GM12878 (cell line): ENCODE measurements at regions not wholly inside any gene's neighbourhood (a gene's known extent, or its start where the extent isn't known, plus 50 kb on each side); places are given as distances from the start of the nearest gene placed in this dataset.

Source experiments
- ATAC-seq: fragments of 200-7000 bp; cut with Tn5 transposase; 3 replicates; pipeline ENCODE4 v1.9.1; 2020; ENCODE audit warnings: mild to moderate bottlenecking, moderate library complexity
- BruUV-seq: library from RNA; stranded (reverse); fragments of 400-500 nt; replicated peaks from 2 replicates; lab custom pipeline; 2021; lab: Mats Ljungman, UMichigan
- CTCF ChIA-PET: fragments of 300-600 bp; sonication (Branson Sonifier 250); formaldehyde crosslinking; extraction: SDS; loops from one replicate; lab custom pipeline; 2021; ENCODE audit warnings: inconsistent platforms; lab: Yijun Ruan, JAX
- POLR2A ChIA-PET: fragments of 350-600 bp; formaldehyde crosslinking; extraction: SDS; loops from one replicate; lab custom pipeline; 2021; ENCODE audit warnings: inconsistent platforms; lab: Charles Lee
- RAD21 ChIA-PET: fragments of 300-600 bp; sonication (Branson Sonifier 250); formaldehyde crosslinking; loops from one replicate; lab custom pipeline; 2023; ENCODE audit warnings: antibody characterized with exemption; ENCODE audit not compliant: unreplicated experiment; lab: Charles Lee
- SMC1A ChIA-PET: fragments of 300-600 bp; sonication (Branson Sonifier 250); formaldehyde crosslinking; loops from one replicate; lab custom pipeline; 2023; ENCODE audit not compliant: unreplicated experiment, uncharacterized antibody; lab: Charles Lee
- DNase-seq: peaks from one replicate; pipeline ENCODE4 v3.0.0-alpha.2; 2011; ENCODE audit warnings: low read depth, low spot score
- FAIRE-seq: peaks from 3 replicates; lab custom pipeline; 2011; peaks lifted over from hg19 to GRCh38; lab: Jason Lieb, UNC
- H2AFZ ChIP-seq: 2 replicates; pipeline ENCODE4 v1.6.0; 2011; ENCODE audit warnings: low read depth, low read length, control low read depth; ENCODE audit not compliant: control insufficient read depth
- H3K27ac ChIP-seq: 2 replicates; pipeline ENCODE4 v1.5.1; 2011; ENCODE audit warnings: control low read depth; ENCODE audit not compliant: control insufficient read depth, insufficient read depth
- H3K27me3 ChIP-seq, 2 experiments: replicated peaks in 1 of 2; 2 replicates each; pipeline versions ENCODE4 v1.6.0 to v1.6.1; 2011; ENCODE audit warnings: low read length in 1 of 2; ENCODE audit not compliant: control insufficient read depth in 2 of 2, insufficient read depth in 2 of 2
- H3K36me3 ChIP-seq, 2 experiments: 2 replicates each; pipeline ENCODE4 v1.5.1; 2011; ENCODE audit warnings: low read length in 1 of 2; ENCODE audit not compliant: control insufficient read depth in 2 of 2, insufficient read depth in 2 of 2
- H3K4me1 ChIP-seq: 2 replicates; pipeline ENCODE4 v1.6.1; 2011; ENCODE audit warnings: mild to moderate bottlenecking, low read length, moderate library complexity, mixed read lengths; ENCODE audit not compliant: control insufficient read depth, insufficient read depth
- H3K4me2 ChIP-seq: 2 replicates; pipeline ENCODE4 v1.6.0; 2011; ENCODE audit warnings: control low read depth; ENCODE audit not compliant: control insufficient read depth, insufficient read depth
- H3K4me3 ChIP-seq: fragments of 200-600 bp; sonication (generic); 2 replicates; pipeline ENCODE4 v1.5.1; 2016
- H3K79me2 ChIP-seq: 2 replicates; pipeline ENCODE4 v1.6.0; 2011; ENCODE audit warnings: low read length; ENCODE audit not compliant: control insufficient read depth, insufficient read depth
- H3K9ac ChIP-seq: 2 replicates; pipeline ENCODE4 v1.8.0; 2011; ENCODE audit warnings: low read length, control low read depth, mixed read lengths; ENCODE audit not compliant: control insufficient read depth, insufficient read depth
- H3K9me3 ChIP-seq: replicated peaks from 3 replicates; pipeline ENCODE4 v1.5.1; 2011; ENCODE audit warnings: mild to moderate bottlenecking, low read length; ENCODE audit not compliant: control insufficient read depth, insufficient read depth
- H4K20me1 ChIP-seq: 2 replicates; pipeline ENCODE4 v1.6.0; 2011; ENCODE audit not compliant: control insufficient read depth, insufficient read depth
- BCL11A ChIP-seq: IDR thresholded peaks from 2 replicates; pipeline ENCODE4 v1.6.1; 2011; ENCODE audit warnings: low read depth, low read length
- EED ChIP-seq: sonication (generic); IDR thresholded peaks from 2 replicates; pipeline ENCODE4 v1.6.1; 2016; ENCODE audit warnings: antibody characterized with exemption, low read depth
- IKZF1 ChIP-seq: fragments of 450-650 bp; conservative IDR thresholded peaks from 2 replicates; pipeline ENCODE4 v1.6.1; 2017; ENCODE audit warnings: antibody characterized with exemption, mild to moderate bottlenecking
- KLF5 ChIP-seq: fragments of 450-650 bp; IDR thresholded peaks from 2 replicates; pipeline ENCODE4 v1.6.1; 2014; ENCODE audit warnings: mild to moderate bottlenecking; ENCODE audit not compliant: partially characterized antibody
- NR2F1 ChIP-seq: fragments of 450-650 bp; conservative IDR thresholded peaks from 2 replicates; pipeline ENCODE4 v1.6.1; 2017; ENCODE audit warnings: mild to moderate bottlenecking
- RAD21 ChIP-seq: IDR thresholded peaks from 2 replicates; pipeline ENCODE4 v1.6.1; 2011; ENCODE audit warnings: mild to moderate bottlenecking, low read depth, low read length, moderate library complexity; ENCODE audit not compliant: insufficient read depth
- RAD51 ChIP-seq: fragments of 450-650 bp; IDR thresholded peaks from 2 replicates; pipeline ENCODE4 v1.6.1; 2016; ENCODE audit warnings: moderate library complexity, mild to moderate bottlenecking, inconsistent platforms
- RELA ChIP-seq: fragments of 450-650 bp; IDR thresholded peaks from 2 replicates; pipeline ENCODE4 v1.8.0; 2014; ENCODE audit warnings: borderline replicate concordance; ENCODE audit not compliant: partially characterized antibody
- SUPT20H ChIP-seq: IDR thresholded peaks from 2 replicates; pipeline ENCODE4 v1.6.1; 2011; ENCODE audit warnings: low read depth, mild to moderate bottlenecking, low read length, moderate library complexity, borderline replicate concordance; ENCODE audit not compliant: control insufficient read depth
- ZNF274 ChIP-seq: IDR thresholded peaks from one replicate; pipeline ENCODE4 v1.8.0; 2011; ENCODE audit not compliant: insufficient read length, insufficient read depth
- ZNF384 ChIP-seq: IDR thresholded peaks from 2 replicates; pipeline ENCODE4 v1.6.1; 2012; ENCODE audit warnings: low read depth, mild to moderate bottlenecking, low read length, improper control_type of control experiment, borderline replicate concordance
- WGBS: methylation state at CpG from one replicate; pipeline ENCODE4 v1.1.6; 2016; ENCODE audit warnings: low lambda C conversion rate; ENCODE audit not compliant: insufficient replicate concordance, insufficient coverage; ENCODE audit errors: missing lambda C conversion rate; 5-methylcytosine and 5-hydroxymethylcytosine counted together
- in situ Hi-C: fragments of 300-500 bp; cut with MboI; formaldehyde crosslinking; loops from 9 replicates; pipeline ENCODE4 v1.14.3; 2018; ENCODE audit warnings: mixed read lengths
- intact Hi-C: fragments of 100-400 bp; cut with micrococcal nuclease; formaldehyde crosslinking; loops from one replicate; pipeline ENCODE4 v1.14.2; 2022; ENCODE audit not compliant: unreplicated experiment

GRCh38 chr4:10891866-10892265, 207.3 kb upstream of the CLNK start (continued):
- TF ChIP-seq KLF5 = no peak
- TF ChIP-seq ZNF384 = no peak
- no peak for TF ChIP-seq BCL11A
- TF ChIP-seq NR2F1 = no peak

DNA sequence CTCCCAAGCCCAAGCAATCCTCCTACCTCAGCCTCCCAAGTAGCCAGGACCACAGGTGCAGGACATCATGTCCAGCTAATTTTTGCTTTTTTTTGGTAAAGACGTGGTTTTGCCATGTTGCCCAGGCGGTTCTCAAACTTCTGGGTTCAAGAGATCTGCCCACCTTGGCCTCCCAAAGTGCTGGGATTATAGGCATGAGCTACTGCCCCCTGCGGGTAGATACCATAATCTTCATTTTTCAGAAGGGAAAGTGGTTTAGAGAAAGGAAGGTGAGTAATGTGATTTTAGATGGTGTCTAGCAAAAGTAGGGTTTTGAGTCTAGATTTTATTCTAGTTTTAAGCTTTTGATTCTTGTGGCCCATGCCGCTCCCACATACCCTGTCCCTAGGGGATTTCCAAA, 205.3 kb upstream of the CLNK start:
- no peak for ATAC-seq
- Histone ChIP-seq H3K9me3 (no peaks in the 10 kb centered on the region; the same call in 2 of the 3 replicates), H3K4me3 (no peak overlapping the region), H3K27ac (no peak overlapping the region), H3K79me2 (no peaks in the 10 kb centered on the region), H4K20me1 (no peaks in the 10 kb centered on the region), H3K9ac (no peak overlapping the region), H3K4me1 (no peaks in the 10 kb centered on the region), H3K4me2 (no peak overlapping the region), H3K36me3 (no peaks in the 10 kb centered on the region), H2AFZ (no peak overlapping the region), H3K27me3 (no peaks in the 10 kb centered on the region)
- BruUV-seq = no TSS peak
- ChIA-PET SMC1A (interaction anchor here (0.6 to 1.4 kb wide), 6 partner anchors 10 to 267 kb away, joined by 3 to 7 read pairs (median 4); no protein-coding TSS in a partner anchor), CTCF (interaction anchor here (1.0 to 1.8 kb wide), 3 partner anchors 10 to 154 kb away, joined by 3 to 10 read pairs (median 4); no protein-coding TSS in a partner anchor), RAD21 (interaction anchor here (1.1 kb wide), 1 partner anchor 154 kb away, joined by 4 read pairs; no protein-coding TSS in a partner anchor), POLR2A (no interaction called here)
- FAIRE-seq = no peak
- TF ChIP-seq IKZF1 = no peak
- no peak for TF ChIP-seq SUPT20H
- no peak for TF ChIP-seq EED
- TF ChIP-seq ZNF274 = no peak
- TF ChIP-seq RAD21 = 0 out of 2 replicates have a peak, but pooled peaks have one; percentile 18
- TF ChIP-seq RELA = no peak
- TF ChIP-seq RAD51 = no peak
- intact Hi-C loops = loop anchor here (5.0 kb wide), 2 partner anchors 158 to 532 kb away; no protein-coding TSS in a partner anchor
- DNase-seq = no peak
- in situ Hi-C loops = no loop called here
- WGBS = 62% methylated on average over 4 of the region's 4 CpGs
